ENCODE measurements at regions not wholly inside any gene's neighbourhood (a gene's known extent, or its start where the extent isn't known, plus 50 kb on each side); places are given as distances from the start of the nearest gene placed in this dataset.

DNA sequence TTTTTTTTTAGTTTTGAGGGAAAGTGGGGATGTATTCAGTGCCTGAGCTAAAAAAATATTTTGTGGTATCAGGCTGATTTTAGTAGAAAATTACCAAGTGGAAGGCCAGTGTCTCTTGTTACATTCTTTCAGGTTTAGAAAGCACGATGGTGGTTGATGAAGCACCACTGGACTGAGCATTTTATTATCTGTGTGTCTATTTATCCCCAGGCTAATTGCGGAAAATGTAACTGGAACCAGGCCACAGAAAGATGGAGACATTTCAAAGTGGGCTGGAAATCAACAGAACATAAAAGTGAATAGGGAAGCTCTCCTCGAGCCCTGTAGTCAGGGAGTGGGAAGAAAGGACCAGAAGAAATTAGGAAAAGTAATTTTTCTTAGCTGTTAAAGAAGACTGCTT, 261.0 kb downstream of the STK31 start:
- TF ChIP-seq, protein P1, sequence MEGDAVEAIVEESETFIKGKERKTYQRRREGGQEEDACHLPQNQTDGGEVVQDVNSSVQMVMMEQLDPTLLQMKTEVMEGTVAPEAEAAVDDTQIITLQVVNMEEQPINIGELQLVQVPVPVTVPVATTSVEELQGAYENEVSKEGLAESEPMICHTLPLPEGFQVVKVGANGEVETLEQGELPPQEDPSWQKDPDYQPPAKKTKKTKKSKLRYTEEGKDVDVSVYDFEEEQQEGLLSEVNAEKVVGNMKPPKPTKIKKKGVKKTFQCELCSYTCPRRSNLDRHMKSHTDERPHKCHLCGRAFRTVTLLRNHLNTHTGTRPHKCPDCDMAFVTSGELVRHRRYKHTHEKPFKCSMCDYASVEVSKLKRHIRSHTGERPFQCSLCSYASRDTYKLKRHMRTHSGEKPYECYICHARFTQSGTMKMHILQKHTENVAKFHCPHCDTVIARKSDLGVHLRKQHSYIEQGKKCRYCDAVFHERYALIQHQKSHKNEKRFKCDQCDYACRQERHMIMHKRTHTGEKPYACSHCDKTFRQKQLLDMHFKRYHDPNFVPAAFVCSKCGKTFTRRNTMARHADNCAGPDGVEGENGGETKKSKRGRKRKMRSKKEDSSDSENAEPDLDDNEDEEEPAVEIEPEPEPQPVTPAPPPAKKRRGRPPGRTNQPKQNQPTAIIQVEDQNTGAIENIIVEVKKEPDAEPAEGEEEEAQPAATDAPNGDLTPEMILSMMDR (IDR thresholded peaks at IDR 0.05; ENCODE audit: poor library complexity, severe bottlenecking): no peak
- no peak for TF ChIP-seq EP300 (conservative IDR thresholded peaks at IDR 0.05; ENCODE audit: poor library complexity, severe bottlenecking)
- no peak for TF ChIP-seq TAF1 (IDR thresholded peaks at IDR 0.05; ENCODE audit: low read depth)
- TF ChIP-seq, protein P2, sequence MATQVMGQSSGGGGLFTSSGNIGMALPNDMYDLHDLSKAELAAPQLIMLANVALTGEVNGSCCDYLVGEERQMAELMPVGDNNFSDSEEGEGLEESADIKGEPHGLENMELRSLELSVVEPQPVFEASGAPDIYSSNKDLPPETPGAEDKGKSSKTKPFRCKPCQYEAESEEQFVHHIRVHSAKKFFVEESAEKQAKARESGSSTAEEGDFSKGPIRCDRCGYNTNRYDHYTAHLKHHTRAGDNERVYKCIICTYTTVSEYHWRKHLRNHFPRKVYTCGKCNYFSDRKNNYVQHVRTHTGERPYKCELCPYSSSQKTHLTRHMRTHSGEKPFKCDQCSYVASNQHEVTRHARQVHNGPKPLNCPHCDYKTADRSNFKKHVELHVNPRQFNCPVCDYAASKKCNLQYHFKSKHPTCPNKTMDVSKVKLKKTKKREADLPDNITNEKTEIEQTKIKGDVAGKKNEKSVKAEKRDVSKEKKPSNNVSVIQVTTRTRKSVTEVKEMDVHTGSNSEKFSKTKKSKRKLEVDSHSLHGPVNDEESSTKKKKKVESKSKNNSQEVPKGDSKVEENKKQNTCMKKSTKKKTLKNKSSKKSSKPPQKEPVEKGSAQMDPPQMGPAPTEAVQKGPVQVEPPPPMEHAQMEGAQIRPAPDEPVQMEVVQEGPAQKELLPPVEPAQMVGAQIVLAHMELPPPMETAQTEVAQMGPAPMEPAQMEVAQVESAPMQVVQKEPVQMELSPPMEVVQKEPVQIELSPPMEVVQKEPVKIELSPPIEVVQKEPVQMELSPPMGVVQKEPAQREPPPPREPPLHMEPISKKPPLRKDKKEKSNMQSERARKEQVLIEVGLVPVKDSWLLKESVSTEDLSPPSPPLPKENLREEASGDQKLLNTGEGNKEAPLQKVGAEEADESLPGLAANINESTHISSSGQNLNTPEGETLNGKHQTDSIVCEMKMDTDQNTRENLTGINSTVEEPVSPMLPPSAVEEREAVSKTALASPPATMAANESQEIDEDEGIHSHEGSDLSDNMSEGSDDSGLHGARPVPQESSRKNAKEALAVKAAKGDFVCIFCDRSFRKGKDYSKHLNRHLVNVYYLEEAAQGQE (IDR thresholded peaks at IDR 0.05; ENCODE audit: borderline replicate concordance): no peak
- no peak for TF ChIP-seq SMC3 (conservative IDR thresholded peaks at IDR 0.05; ENCODE audit: poor library complexity)
- no peak for TF ChIP-seq MXI1 (conservative IDR thresholded peaks at IDR 0.05; ENCODE audit: poor library complexity, severe bottlenecking)
- TF ChIP-seq EZH2 (IDR thresholded peaks at IDR 0.05; ENCODE audit: borderline replicate concordance, insufficient read depth, low read length, poor library complexity, severe bottlenecking): no peak
- no peak for TF ChIP-seq RAD21 (conservative IDR thresholded peaks at IDR 0.05)
- no peak for TF ChIP-seq POLR2AphosphoS5 (IDR thresholded peaks at IDR 0.05)
